Fibroblast of gingiva (primary cell): ENCODE measurements at regions not wholly inside any gene's neighbourhood (a gene's known extent, or its start where the extent isn't known, plus 50 kb on each side); places are given as distances from the start of the nearest gene placed in this dataset.

Source experiments
- DNase-seq: peaks from one replicate; pipeline ENCODE4 v3.0.0-alpha.2; 2011; ENCODE audit warnings: low read depth

- no peak for DNase-seq
These were observed 298.2 kb upstream of the ZC3H15 start for GRCh38 chr2:186187854-186188253.

GRCh38 chr2:186189816-186190215 is 296.2 kb upstream of the ZC3H15 start:
- DNase-seq: no peak

DNA sequence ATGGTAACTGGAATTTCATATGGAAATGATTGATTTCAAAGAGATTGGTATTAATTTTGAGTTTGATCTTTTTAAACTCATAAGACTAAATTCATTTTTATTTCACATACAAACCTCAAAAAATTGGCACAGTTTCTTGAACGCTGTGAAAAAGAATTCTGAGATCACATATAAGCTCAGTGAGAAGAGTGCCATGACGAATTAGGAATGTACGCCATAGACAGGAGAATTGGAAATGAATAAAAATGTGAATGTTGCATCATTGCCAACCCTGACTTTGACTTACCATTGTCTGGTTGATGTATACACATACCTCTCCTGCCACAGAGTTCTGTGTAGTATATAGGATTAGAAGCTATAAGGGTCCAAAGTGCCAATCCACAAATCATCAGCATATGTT is 290.4 kb upstream of the ZC3H15 start:
- DNase-seq: no peak

- no peak for DNase-seq
These were observed 288.1 kb upstream of the ZC3H15 start for GRCh38 chr2:186197955-186198354.

GRCh38 chr2:186199029-186199428 is 287.0 kb upstream of the ZC3H15 start:
- no peak for DNase-seq

DNA sequence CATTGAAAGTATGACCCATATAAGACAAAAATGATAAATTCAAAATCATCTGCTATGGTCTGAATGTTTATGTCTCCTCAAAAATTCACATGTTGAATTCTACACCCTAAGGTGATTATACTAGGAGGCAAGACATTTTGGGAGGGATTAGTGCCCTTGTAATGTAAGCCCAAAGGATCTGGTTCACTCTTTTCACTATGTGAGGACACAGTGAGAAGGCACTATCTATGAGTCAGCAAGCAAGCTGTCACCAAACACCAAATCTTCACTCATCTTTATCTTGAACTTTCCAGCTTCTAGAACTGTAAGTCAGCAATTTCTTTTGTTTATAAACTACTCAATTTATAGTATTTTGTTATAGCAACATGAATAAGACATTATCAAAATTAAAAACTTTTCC is 284.7 kb upstream of the ZC3H15 start:
- DNase-seq: no peak

DNA sequence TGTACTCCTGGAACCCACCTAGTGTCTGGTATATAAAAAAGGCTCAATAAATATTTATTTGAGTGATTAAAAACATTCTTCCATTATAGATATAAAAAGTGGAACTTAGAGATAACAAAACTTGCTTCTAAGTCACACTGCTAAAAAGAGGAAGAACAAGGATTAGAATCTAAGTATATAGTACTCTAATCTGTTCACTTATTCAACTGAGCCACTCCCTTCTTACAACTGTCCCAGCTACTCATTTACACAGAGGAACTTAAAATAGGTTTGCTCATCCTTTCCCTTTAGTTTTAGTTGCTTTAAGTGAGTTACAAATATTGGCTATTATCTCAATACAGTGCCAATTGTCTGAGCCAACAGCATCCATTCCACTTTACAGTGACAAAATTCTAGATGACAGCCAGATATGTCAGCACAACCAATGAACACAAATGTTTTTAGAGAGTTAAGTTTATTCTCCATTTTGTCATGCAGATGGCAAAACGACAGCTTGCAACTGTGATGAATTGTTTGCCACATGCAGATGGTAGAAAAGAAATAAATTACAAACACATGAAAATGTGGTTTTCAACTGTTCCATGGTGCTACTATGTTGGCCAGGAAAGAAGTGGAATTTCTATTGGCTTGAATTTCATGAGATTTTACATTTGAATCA is 280.7 kb upstream of the ZC3H15 start:
- DNase-seq: no peak

DNA sequence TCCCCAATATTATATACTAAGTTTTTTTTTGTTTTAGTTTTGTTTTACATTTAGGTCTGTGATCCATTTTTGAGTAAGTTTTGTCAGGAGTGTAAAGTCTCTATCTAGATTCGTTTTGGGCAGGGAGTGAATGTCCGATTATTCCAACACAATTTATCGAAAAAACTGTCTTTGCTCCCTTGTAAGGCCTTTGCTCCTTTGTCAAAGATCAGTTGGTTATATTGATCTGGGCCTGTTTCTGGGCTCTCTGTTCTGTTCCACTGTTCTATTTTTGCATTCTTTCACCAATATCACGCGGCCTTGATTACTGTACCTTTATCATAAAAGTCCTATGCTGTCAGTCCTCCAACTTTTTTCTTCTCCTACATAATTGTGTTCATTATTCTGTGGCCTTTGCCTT is 276.5 kb upstream of the ZC3H15 start:
- no peak for DNase-seq

GRCh38 chr2:186220409-186220808 is 265.7 kb upstream of the ZC3H15 start:
- no peak for DNase-seq

- DNase-seq: no peak
These were observed 256.8 kb upstream of the ZC3H15 start for GRCh38 chr2:186229265-186229664.

GRCh38 chr2:186241874-186242273 is 244.2 kb upstream of the ZC3H15 start:
- DNase-seq: no peak

DNA sequence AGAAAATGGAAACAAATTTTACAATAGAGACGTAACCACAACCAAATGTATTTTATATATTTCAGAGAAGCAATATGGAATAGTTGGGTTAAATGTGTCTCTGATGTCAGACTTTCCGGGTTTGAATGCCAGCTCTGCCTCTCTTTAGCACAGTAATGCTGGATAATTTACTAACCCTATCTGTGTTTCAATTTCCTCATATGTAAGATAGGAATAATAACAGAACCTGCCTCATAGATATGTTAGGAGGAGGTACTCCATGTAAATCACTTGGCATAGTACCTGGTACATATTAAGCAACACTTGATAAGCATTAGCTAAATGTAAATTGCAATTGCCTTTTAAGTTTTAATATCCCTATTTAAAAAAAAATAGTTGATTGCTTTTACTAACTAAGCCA is 231.3 kb upstream of the ZC3H15 start:
- no peak for DNase-seq

DNA sequence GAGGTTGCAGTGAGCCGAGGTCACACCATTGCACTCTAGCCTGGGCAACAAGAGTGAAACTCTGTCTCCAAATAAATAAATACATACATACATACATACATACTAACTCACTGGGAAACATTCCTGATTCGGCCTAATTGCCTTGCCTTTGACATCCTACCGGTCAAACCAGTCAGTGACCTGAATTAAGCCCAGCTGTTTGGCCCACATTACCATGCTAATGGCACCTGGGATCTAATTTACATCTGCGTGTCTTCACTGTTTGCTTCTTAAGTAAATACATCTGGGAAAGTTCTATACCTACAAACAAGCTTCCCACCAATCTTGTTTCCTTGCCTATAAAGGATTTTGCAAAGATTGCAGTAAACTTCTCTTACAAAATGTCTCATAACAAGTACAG is 230.2 kb upstream of the ZC3H15 start:
- no peak for DNase-seq

- DNase-seq: peak; percentile 42
These were observed 229.5 kb upstream of the ZC3H15 start for GRCh38 chr2:186256540-186256939.

GRCh38 chr2:186263673-186264250 is 222.3 kb upstream of the ZC3H15 start:
- DNase-seq: no peak

- DNase-seq: no peak
These were observed 216.5 kb upstream of the ZC3H15 start for GRCh38 chr2:186269536-186269935.

- no peak for DNase-seq
These were observed 212.1 kb upstream of the ZC3H15 start for GRCh38 chr2:186273953-186274352.

GRCh38 chr2:186274936-186275575 is 211.0 kb upstream of the ZC3H15 start:
- no peak for DNase-seq

DNA sequence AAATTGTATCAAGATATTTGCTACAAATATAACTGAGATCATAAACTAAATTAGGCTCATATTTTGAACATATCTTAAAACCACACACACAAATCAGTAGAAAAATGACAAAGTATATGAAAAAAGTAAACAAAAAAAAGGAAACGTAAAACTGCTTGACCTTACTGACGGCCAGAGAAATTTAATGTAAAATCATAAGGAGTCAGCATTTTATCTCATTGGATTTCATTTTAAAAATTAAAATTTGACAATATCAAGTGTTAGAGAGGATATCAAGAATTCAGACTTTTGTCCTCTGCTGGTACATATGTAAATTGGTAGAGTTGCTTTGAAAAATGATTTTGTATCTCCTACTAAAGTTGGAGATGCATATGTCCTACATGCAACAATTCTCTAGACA is 209.2 kb upstream of the ZC3H15 start:
- DNase-seq: no peak

GRCh38 chr2:186281726-186282125 is 204.3 kb upstream of the ZC3H15 start:
- no peak for DNase-seq

- no peak for DNase-seq
These were observed 191.7 kb upstream of the ZC3H15 start for GRCh38 chr2:186294248-186294888.

DNA sequence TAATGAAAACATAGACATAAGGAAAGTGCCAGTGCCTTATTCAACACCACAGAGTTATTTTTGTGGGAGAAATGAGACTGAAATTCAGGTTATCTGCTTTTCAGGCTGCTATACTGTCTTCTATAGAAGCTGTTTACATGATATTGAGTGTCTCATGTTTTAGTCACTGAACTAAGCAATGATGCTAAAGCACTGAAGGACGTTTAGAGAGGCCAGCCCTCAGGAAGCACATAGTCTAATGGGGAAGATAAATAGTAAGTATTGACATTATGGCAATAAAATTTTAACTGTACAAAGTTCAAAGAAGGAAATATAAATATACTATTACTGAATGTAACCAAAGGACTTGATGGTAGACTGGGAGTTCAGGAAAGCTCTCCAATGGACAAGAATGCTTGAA is 186.4 kb upstream of the ZC3H15 start:
- DNase-seq: no peak

DNA sequence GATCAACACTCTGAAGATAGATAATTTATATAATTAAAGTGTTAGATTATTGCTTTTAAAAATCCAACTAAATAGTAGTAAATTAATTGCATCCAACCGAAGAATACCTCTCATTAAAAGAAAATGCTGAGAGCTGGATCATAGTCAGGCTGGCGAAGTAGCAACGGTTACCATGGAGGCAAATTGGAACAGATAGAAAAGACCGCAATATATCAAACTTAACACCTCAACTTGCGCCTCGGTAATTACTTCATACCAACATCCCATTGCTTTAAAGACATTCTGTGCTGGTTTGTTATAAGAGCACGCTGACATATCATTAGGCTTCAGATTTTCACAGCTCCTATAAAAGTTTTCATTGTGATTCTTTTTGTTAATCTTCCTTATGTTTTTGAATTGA is 183.8 kb upstream of the ZC3H15 start:
- DNase-seq: no peak
